Chondrocyte (in vitro differentiated cells): ENCODE measurements at regions not wholly inside any gene's neighbourhood (a gene's known extent, or its start where the extent isn't known, plus 50 kb on each side); places are given as distances from the start of the nearest gene placed in this dataset.

Experiments
- DNase-seq: peaks from one replicate; pipeline ENCODE4 v3.0.0; 2021; ENCODE audit warnings: mixed read lengths, low spot score
- H3K27ac Mint-ChIP-seq: one replicate; pipeline ENCODE4 v1.8.0; 2021; ENCODE audit warnings: mild to moderate bottlenecking, moderate library complexity, mixed read lengths; ENCODE audit not compliant: unreplicated experiment
- H3K27me3 Mint-ChIP-seq: 2 replicates; pipeline ENCODE4 v1.8.0; 2021; ENCODE audit warnings: low read depth, mixed read lengths
- H3K36me3 Mint-ChIP-seq: 2 replicates; pipeline ENCODE4 v1.8.0; 2021; ENCODE audit warnings: low read depth, mixed read lengths
- H3K4me1 Mint-ChIP-seq: 2 replicates; pipeline ENCODE4 v1.8.0; 2021; ENCODE audit warnings: low read depth, mild to moderate bottlenecking, mixed read lengths
- H3K4me3 Mint-ChIP-seq: one replicate; pipeline ENCODE4 v1.8.0; 2021; ENCODE audit warnings: mild to moderate bottlenecking, moderate library complexity, mixed read lengths; ENCODE audit not compliant: unreplicated experiment
- H3K9me3 Mint-ChIP-seq: 2 replicates; pipeline ENCODE4 v1.8.0; 2021; ENCODE audit warnings: low read depth, mixed read lengths
- CTCF ChIP-seq: fragments of 200-600 bp; sonication (generic); IDR thresholded peaks from 2 replicates; pipeline ENCODE4 v1.5.0; 2021; ENCODE audit warnings: antibody characterized with exemption, mild to moderate bottlenecking, moderate library complexity

- H3K4me1 Mint-ChIP-seq = no peaks in the 10 kb centered on the region
- H3K4me3 Mint-ChIP-seq = no peak overlapping the region
- H3K27ac Mint-ChIP-seq = no peak overlapping the region
- H3K27me3 Mint-ChIP-seq = peaks cover 12% of the 10 kb centered on the region
- no peak for TF ChIP-seq CTCF
- no peak for DNase-seq
- no peaks in the 10 kb centered on the region for H3K36me3 Mint-ChIP-seq
- no peaks in the 10 kb centered on the region for H3K9me3 Mint-ChIP-seq
Observed at GRCh38 chr1:114222920-114223319, 69.3 kb upstream of the SYT6 start.

DNA sequence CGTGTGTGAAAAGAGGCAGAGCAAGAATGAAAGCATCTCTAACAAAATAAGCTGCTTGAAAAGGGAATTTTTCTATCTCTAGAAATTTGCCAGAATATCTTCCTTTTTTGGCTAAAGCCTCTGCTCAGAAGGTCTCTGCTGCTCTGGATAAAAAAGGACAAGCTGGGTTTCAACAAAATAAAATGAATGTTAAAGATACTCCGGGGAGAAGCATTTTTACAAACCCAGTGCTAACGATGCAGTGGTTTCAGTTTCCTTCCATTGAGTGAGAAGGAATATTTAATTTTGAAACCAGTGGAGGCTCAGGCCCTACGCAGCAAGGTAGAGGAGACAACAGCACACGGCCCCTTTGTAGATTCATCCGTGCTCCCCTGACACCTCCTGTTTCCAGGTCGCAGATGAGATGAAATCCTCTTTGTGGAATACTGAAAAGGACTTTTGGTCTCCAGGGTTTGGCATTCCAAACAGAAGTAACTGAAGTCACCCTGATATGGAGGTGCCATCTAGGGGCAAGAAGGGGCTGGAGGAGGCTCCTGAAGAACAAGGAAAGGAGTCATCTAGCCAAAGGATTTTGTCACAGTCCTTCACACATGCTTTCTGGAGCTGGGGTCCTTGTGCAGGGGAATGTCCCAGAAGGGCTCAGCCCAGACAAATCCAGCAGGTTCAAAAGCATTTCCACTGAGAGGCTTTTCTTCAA lies 65.7 kb upstream of the SYT6 start:
- no peaks in the 10 kb centered on the region for H3K9me3 Mint-ChIP-seq
- peak; percentile 60 for TF ChIP-seq CTCF
- H3K4me1 Mint-ChIP-seq = no peaks in the 10 kb centered on the region
- DNase-seq = no peak
- H3K27ac Mint-ChIP-seq = no peak overlapping the region
- H3K27me3 Mint-ChIP-seq = peaks cover 13% of the 10 kb centered on the region
- H3K4me3 Mint-ChIP-seq = no peak overlapping the region
- H3K36me3 Mint-ChIP-seq = no peaks in the 10 kb centered on the region

- H3K27ac Mint-ChIP-seq = no peak overlapping the region
- H3K27me3 Mint-ChIP-seq = peaks cover 13% of the 10 kb centered on the region
- no peak overlapping the region for H3K4me3 Mint-ChIP-seq
- no peaks in the 10 kb centered on the region for H3K9me3 Mint-ChIP-seq
- no peak for TF ChIP-seq CTCF
- H3K36me3 Mint-ChIP-seq = no peaks in the 10 kb centered on the region
- no peak for DNase-seq
- no peaks in the 10 kb centered on the region for H3K4me1 Mint-ChIP-seq
Observed at GRCh38 chr1:114218361-114219171, 64.9 kb upstream of the SYT6 start.

DNA sequence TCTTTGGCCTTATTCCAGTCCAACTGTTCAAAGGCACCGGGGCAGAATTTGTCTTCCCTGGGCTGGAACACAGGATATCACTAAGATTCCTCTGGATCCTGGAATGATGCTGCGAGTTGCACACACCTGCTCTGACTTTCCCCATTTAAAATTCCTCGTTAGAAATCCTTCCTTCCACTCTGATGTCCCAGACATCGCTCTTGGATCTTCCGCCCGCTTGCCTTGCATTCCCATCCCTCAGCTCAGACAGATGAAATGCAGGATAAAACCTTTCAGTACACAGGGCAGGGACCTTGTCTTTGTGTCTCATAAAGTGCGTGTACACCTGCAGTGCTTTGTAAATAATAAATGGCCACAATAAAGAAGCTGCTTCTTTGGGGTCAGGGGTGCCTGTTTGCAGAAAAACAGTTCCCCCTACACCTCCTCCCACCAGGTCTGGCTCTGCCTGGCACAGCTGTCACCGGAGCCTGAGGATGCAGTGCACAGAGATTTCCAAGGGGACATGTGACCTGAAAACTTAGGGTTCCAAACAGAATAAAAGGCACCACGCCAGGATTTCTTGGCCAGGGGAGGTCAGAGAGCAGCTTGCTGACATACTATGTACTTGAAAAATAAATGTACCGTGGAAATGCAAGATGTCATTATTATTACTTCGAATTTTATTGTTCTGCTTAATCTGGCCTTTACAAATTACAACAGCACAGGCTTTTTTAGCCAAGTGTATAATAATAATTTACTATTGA lies 62.9 kb upstream of the SYT6 start:
- no peaks in the 10 kb centered on the region for H3K9me3 Mint-ChIP-seq
- H3K4me3 Mint-ChIP-seq = no peak overlapping the region
- H3K27ac Mint-ChIP-seq = no peak overlapping the region
- no peak for DNase-seq
- H3K36me3 Mint-ChIP-seq = no peaks in the 10 kb centered on the region
- no peak for TF ChIP-seq CTCF
- H3K27me3 Mint-ChIP-seq = peaks cover 23% of the 10 kb centered on the region
- H3K4me1 Mint-ChIP-seq = no peaks in the 10 kb centered on the region

DNA sequence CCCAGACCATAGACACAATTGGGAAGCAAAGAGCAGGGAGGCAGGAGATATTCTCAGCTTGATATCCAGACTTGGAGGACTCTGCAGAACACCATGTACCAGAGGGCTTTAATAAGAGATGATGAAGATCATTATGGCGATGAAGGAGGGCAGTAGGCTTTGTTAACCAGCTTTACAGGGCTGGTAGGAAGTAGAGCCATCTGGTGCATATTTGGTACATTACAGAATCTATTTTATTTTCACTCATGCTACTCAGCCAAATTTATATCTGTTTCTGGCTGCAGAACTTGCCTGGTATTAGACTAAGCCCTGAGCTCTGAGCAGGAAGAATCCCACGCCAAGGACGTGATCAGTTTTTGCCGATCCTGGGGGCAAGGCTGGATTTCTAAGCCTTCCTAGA lies 61.8 kb upstream of the SYT6 start:
- no peak for DNase-seq
- peak; percentile 43 for TF ChIP-seq CTCF
- no peak overlapping the region for H3K4me3 Mint-ChIP-seq
- H3K9me3 Mint-ChIP-seq = no peaks in the 10 kb centered on the region
- peaks cover 30% of the 10 kb centered on the region for H3K27me3 Mint-ChIP-seq
- H3K4me1 Mint-ChIP-seq = no peaks in the 10 kb centered on the region
- H3K27ac Mint-ChIP-seq = no peak overlapping the region
- no peaks in the 10 kb centered on the region for H3K36me3 Mint-ChIP-seq
